Peyer's patch (tissue), 4 donors: ENCODE measurements at regions not wholly inside any gene's neighbourhood (a gene's known extent, or its start where the extent isn't known, plus 50 kb on each side); places are given as distances from the start of the nearest gene placed in this dataset.

Experiments used
- POLR2A ChIP-seq, 2 donors: fragments of 450-650 bp; IDR thresholded peaks; one replicate each; pipeline ENCODE4 v1.5.1; 2017; ENCODE audit warnings: antibody characterized with exemption in 2 of 2, mild to moderate bottlenecking in 2 of 2, moderate library complexity in 2 of 2
- TF ChIP-seq, protein P1 (sequence below), 6 experiments: fragments of 450-650 bp in 4 of 6; fragments of 200-600 bp in 2 of 6; sonication (generic) in 1 of 6; IDR thresholded peaks; one replicate each; pipeline ENCODE4 v1.5.1; 2017 to 2019; ENCODE audit warnings: antibody characterized with exemption in 6 of 6, mild to moderate bottlenecking in 3 of 6, moderate library complexity in 1 of 6

DNA sequence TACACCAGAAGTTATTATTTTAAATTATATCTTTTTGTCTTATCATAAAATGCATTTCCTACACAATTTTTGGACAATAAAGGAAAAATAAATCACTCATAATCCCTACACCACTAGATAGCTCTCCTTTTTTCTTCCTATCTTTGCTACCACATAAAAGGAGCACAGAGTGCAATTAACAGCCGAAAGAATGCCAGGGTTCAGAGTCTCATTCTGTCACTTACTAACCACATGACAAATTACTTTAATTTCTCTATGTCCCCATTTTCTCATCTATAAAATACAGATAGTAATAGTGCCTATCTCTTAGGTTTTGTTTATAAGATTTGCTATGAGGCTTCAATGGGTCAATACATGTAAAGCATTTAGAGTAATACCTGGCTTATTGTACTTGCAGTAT is 158.7 kb upstream of the GRIN3A start:
- TF ChIP-seq, protein P1, sequence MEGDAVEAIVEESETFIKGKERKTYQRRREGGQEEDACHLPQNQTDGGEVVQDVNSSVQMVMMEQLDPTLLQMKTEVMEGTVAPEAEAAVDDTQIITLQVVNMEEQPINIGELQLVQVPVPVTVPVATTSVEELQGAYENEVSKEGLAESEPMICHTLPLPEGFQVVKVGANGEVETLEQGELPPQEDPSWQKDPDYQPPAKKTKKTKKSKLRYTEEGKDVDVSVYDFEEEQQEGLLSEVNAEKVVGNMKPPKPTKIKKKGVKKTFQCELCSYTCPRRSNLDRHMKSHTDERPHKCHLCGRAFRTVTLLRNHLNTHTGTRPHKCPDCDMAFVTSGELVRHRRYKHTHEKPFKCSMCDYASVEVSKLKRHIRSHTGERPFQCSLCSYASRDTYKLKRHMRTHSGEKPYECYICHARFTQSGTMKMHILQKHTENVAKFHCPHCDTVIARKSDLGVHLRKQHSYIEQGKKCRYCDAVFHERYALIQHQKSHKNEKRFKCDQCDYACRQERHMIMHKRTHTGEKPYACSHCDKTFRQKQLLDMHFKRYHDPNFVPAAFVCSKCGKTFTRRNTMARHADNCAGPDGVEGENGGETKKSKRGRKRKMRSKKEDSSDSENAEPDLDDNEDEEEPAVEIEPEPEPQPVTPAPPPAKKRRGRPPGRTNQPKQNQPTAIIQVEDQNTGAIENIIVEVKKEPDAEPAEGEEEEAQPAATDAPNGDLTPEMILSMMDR (IDR thresholded peaks at IDR 0.05): no peak
- TF ChIP-seq POLR2A (IDR thresholded peaks at IDR 0.05): no peak
